DOHH2 (cell line): ENCODE measurements at regions not wholly inside any gene's neighbourhood (a gene's known extent, or its start where the extent isn't known, plus 50 kb on each side); places are given as distances from the start of the nearest gene placed in this dataset.

Experiments
- CTCF ChIP-seq: fragments of 200-600 bp; sonication (generic); IDR thresholded peaks from one replicate; pipeline ENCODE4 v1.5.1; 2014; ENCODE audit warnings: antibody characterized with exemption, mild to moderate bottlenecking, low read depth, low read length; ENCODE audit not compliant: poor library complexity, severe bottlenecking
- EZH2phosphoT487 ChIP-seq: fragments of 200-600 bp; sonication (generic); IDR thresholded peaks from 2 replicates; pipeline ENCODE4 v1.6.1; 2017; ENCODE audit warnings: borderline replicate concordance, mild to moderate bottlenecking, antibody characterized with exemption, low read length, moderate library complexity, mixed read lengths

- TF ChIP-seq CTCF (no peak), EZH2phosphoT487 (no peak)
These were observed 57.1 kb upstream of the TEX13D start for GRCh38 chrX:124275182-124275894.
